NCI-H524 (cell line): ENCODE measurements at regions not wholly inside any gene's neighbourhood (a gene's known extent, or its start where the extent isn't known, plus 50 kb on each side); places are given as distances from the start of the nearest gene placed in this dataset.

Source experiments
- DNase-seq, 2 experiments: peaks; one replicate each; lab custom pipeline; 2025; lab: John Stamatoyannopoulos, UW

- peak in 1 of 2 experiments; percentile 55 for DNase-seq
These were observed 131.4 kb upstream of the EPHA7 start for GRCh38 chr6:93550551-93551276.

- no peak for DNase-seq
These were observed 130.5 kb upstream of the EPHA7 start for GRCh38 chr6:93549868-93550267.

GRCh38 chr6:93524671-93525451 lies 105.5 kb upstream of the EPHA7 start:
- DNase-seq, result no peak

- DNase-seq, result no peak
These were observed 104.0 kb upstream of the EPHA7 start for GRCh38 chr6:93523365-93523764.

GRCh38 chr6:93516441-93516840 lies 97.1 kb upstream of the EPHA7 start:
- DNase-seq, result no peak

GRCh38 chr6:93515736-93516135 lies 96.4 kb upstream of the EPHA7 start:
- no peak for DNase-seq

GRCh38 chr6:93498713-93499112 lies 79.4 kb upstream of the EPHA7 start:
- no peak for DNase-seq

GRCh38 chr6:93496548-93496947 lies 77.2 kb upstream of the EPHA7 start:
- no peak for DNase-seq

- no peak for DNase-seq
These were observed 74.7 kb upstream of the EPHA7 start for GRCh38 chr6:93494057-93494456.

- DNase-seq, result no peak
These were observed 55.4 kb upstream of the EPHA7 start for GRCh38 chr6:93474733-93475179.

GRCh38 chr6:93471281-93471680 lies 51.9 kb upstream of the EPHA7 start:
- peak in 1 of 2 experiments; percentile 29 for DNase-seq
